HCT116 (cell line): ENCODE measurements at regions not wholly inside any gene's neighbourhood (a gene's known extent, or its start where the extent isn't known, plus 50 kb on each side); places are given as distances from the start of the nearest gene placed in this dataset.

ENCODE experiments used
- ATAC-seq: fragments of 200-7000 bp; cut with Tn5 transposase; 2 replicates; pipeline ENCODE4 v1.9.1; 2020; ENCODE audit warnings: mild to moderate bottlenecking, moderate library complexity
- BruUV-seq: library from RNA; stranded (reverse); fragments of 400-500 nt; replicated peaks from 2 replicates; lab custom pipeline; 2021; lab: Mats Ljungman, UMichigan
- CTCF ChIA-PET: fragments of 300-600 bp; sonication (Branson Sonifier 250); formaldehyde crosslinking; loops from one replicate; lab custom pipeline; 2021; ENCODE audit warnings: antibody characterized with exemption; lab: Charles Lee
- POLR2A ChIA-PET: fragments of 300-600, 350-600 bp; sonication (Branson Sonifier 250); formaldehyde crosslinking; loops from one replicate; lab custom pipeline; 2021; ENCODE audit warnings: antibody characterized with exemption; lab: Charles Lee
- RAD21 ChIA-PET, 2 experiments: fragments of 300-600 bp; sonication (Branson Sonifier 250); formaldehyde crosslinking; loops; one replicate each; lab custom pipeline; 2023; ENCODE audit warnings: low total read pairs in 2 of 2; ENCODE audit not compliant: uncharacterized antibody in 2 of 2, unreplicated experiment in 2 of 2, low non-redundant PET in 1 of 2; lab: Charles Lee
- DNase-seq: peaks from one replicate; pipeline ENCODE4 v3.0.0-alpha.2; 2010; ENCODE audit warnings: low read depth, low spot score
- H2AFZ ChIP-seq: fragments of 200-600 bp; shearing (Covaris generic), sonication (generic); 2 replicates; pipeline ENCODE4 v1.6.1; 2017; ENCODE audit warnings: low read depth, mixed run types, mixed read lengths, antibody characterized with exemption, low read length; ENCODE audit not compliant: poor library complexity, severe bottlenecking
- H3K27ac ChIP-seq: 2 replicates; pipeline ENCODE4 v1.5.1; 2012; ENCODE audit warnings: low read depth, low read length
- H3K27me3 ChIP-seq: fragments of 200-600 bp; sonication (generic); 2 replicates; pipeline ENCODE4 v1.6.1; 2016; ENCODE audit warnings: mixed run types, low read length, mixed read lengths; ENCODE audit not compliant: insufficient read depth
- H3K36me3 ChIP-seq, 2 experiments: fragments of 200-500 bp in 1 of 2; fragments of 200-600 bp in 1 of 2; sonication (Bioruptor generic) in 1 of 2; sonication (generic) in 1 of 2; 2 replicates each; pipeline versions ENCODE4 v1.5.1 to v1.6.1; 2014 to 2016; ENCODE audit warnings: low read length in 2 of 2, inconsistent platforms in 1 of 2, mixed read lengths in 1 of 2, mixed run types in 1 of 2; ENCODE audit not compliant: insufficient read depth in 2 of 2, control insufficient read depth in 1 of 2
- H3K4me1 ChIP-seq, 2 experiments: fragments of 200-600 bp in 1 of 2; sonication (generic) in 1 of 2; 2 replicates each; pipeline versions ENCODE4 v1.5.1 to v1.6.1; 2012 to 2017; ENCODE audit warnings: low read length in 2 of 2, inconsistent platforms in 1 of 2, mild to moderate bottlenecking in 1 of 2, mixed read lengths in 1 of 2, mixed run types in 1 of 2, moderate library complexity in 1 of 2; ENCODE audit not compliant: insufficient read depth in 2 of 2, control insufficient read depth in 1 of 2
- H3K4me2 ChIP-seq: fragments of 200-600 bp; sonication (generic); 2 replicates; pipeline ENCODE4 v1.6.1; 2017; ENCODE audit warnings: mixed run types, low read length, mixed read lengths
- H3K4me3 ChIP-seq, 2 experiments: fragments of 200-600 bp in 1 of 2; sonication (generic) in 1 of 2; replicated peaks in 1 of 2; 2 replicates each; pipeline ENCODE4 v1.5.1; 2011 to 2016; ENCODE audit warnings: low read length in 2 of 2, control low read depth in 1 of 2, low read depth in 1 of 2, mild to moderate bottlenecking in 1 of 2, mixed read lengths in 1 of 2, mixed run types in 1 of 2
- H3K79me2 ChIP-seq: fragments of 200-600 bp; sonication (generic); 2 replicates; pipeline ENCODE4 v1.6.1; 2017; ENCODE audit warnings: mild to moderate bottlenecking, mixed run types, low read length, moderate library complexity, mixed read lengths; ENCODE audit not compliant: insufficient read depth
- H3K9ac ChIP-seq: fragments of 200-600 bp; sonication (generic); 2 replicates; pipeline ENCODE4 v1.6.1; 2016; ENCODE audit warnings: low read length, mixed read lengths
- H3K9me2 ChIP-seq: fragments of 200-600 bp; sonication (generic), shearing (Covaris generic); 2 replicates; pipeline ENCODE4 v1.6.1; 2017; ENCODE audit warnings: mixed run types, mild to moderate bottlenecking, moderate library complexity; ENCODE audit not compliant: insufficient read depth
- H3K9me3 ChIP-seq, 2 experiments: fragments of 200-500 bp in 1 of 2; fragments of 200-600 bp in 1 of 2; sonication (Bioruptor generic) in 1 of 2; sonication (generic) in 1 of 2; 2 replicates each; pipeline ENCODE4 v1.6.1; 2014 to 2017; ENCODE audit warnings: low read length in 2 of 2, mixed read lengths in 2 of 2, inconsistent platforms in 1 of 2, low read depth in 1 of 2, mild to moderate bottlenecking in 1 of 2, mixed run types in 1 of 2, moderate library complexity in 1 of 2; ENCODE audit not compliant: control insufficient read depth in 1 of 2, insufficient read depth in 1 of 2
- H4K20me1 ChIP-seq: fragments of 200-600 bp; sonication (generic), shearing (Covaris generic); 2 replicates; pipeline ENCODE4 v1.6.1; 2017; ENCODE audit warnings: mixed run types, mild to moderate bottlenecking, moderate library complexity; ENCODE audit not compliant: insufficient read depth
- ATF3 ChIP-seq: IDR thresholded peaks from 2 replicates; pipeline ENCODE4 v1.6.1; 2012
- CEBPB ChIP-seq: IDR thresholded peaks from 2 replicates; pipeline ENCODE4 v1.6.1; 2012; ENCODE audit warnings: low read depth
- CTCF ChIP-seq, 3 experiments: fragments of 200-600 bp in 1 of 3; sonication (generic) in 1 of 3; IDR thresholded peaks in 2 of 3; conservative IDR thresholded peaks in 1 of 3; 2 replicates each; pipeline ENCODE4 v1.5.1; 2012 to 2017; ENCODE audit warnings: low read depth in 2 of 3, low read length in 2 of 3, antibody characterized with exemption in 1 of 3, borderline replicate concordance in 1 of 3, control low read depth in 1 of 3, mild to moderate bottlenecking in 1 of 3, mixed read lengths in 1 of 3, mixed run types in 1 of 3, moderate library complexity in 1 of 3; ENCODE audit not compliant: insufficient read depth in 1 of 3
- EZH2 ChIP-seq: fragments of 200-600 bp; sonication (generic); IDR thresholded peaks from 2 replicates; pipeline ENCODE4 v1.6.1; 2017; ENCODE audit warnings: antibody characterized with exemption, mixed run types
- EZH2phosphoT487 ChIP-seq: fragments of 200-600 bp; IDR thresholded peaks from 2 replicates; pipeline ENCODE4 v1.6.1; 2018; ENCODE audit warnings: antibody characterized with exemption, borderline replicate concordance
- FOSL1 ChIP-seq: IDR thresholded peaks from 2 replicates; pipeline ENCODE4 v1.6.1; 2012; ENCODE audit warnings: low read depth
- JUND ChIP-seq: IDR thresholded peaks from 2 replicates; pipeline ENCODE4 v1.6.1; 2012
- MAX ChIP-seq: IDR thresholded peaks from 2 replicates; pipeline ENCODE4 v1.6.1; 2012
- POLR2A ChIP-seq: IDR thresholded peaks from 2 replicates; pipeline ENCODE4 v1.7.0; 2011; ENCODE audit warnings: borderline replicate concordance; ENCODE audit not compliant: insufficient read depth, insufficient read length; ENCODE audit errors: extremely low read depth
- POLR2AphosphoS5 ChIP-seq: IDR thresholded peaks from 2 replicates; pipeline ENCODE4 v1.6.1; 2011; ENCODE audit warnings: mild to moderate bottlenecking, low read depth, low read length, moderate library complexity
- SIN3A ChIP-seq: IDR thresholded peaks from 2 replicates; pipeline ENCODE4 v1.6.1; 2012; ENCODE audit warnings: low read depth
- SP1 ChIP-seq: IDR thresholded peaks from 2 replicates; pipeline ENCODE4 v1.6.1; 2012; ENCODE audit warnings: low read depth
- SRF ChIP-seq: IDR thresholded peaks from 2 replicates; pipeline ENCODE4 v1.6.1; 2012; ENCODE audit warnings: low read depth
- TCF7L2 ChIP-seq: IDR thresholded peaks from 2 replicates; pipeline ENCODE4 v1.7.0; 2011; ENCODE audit warnings: borderline replicate concordance, inconsistent platforms; ENCODE audit not compliant: insufficient read depth, insufficient read length; ENCODE audit errors: extremely low read depth
- YY1 ChIP-seq: IDR thresholded peaks from 2 replicates; pipeline ENCODE4 v1.6.1; 2011; ENCODE audit warnings: low read length, low read depth, moderate library complexity, mild to moderate bottlenecking; ENCODE audit not compliant: insufficient replicate concordance; ENCODE audit errors: extremely low read depth
- ZBTB33 ChIP-seq: IDR thresholded peaks from 2 replicates; pipeline ENCODE4 v1.6.1; 2011; ENCODE audit warnings: mild to moderate bottlenecking, low read length, moderate library complexity; ENCODE audit not compliant: insufficient replicate concordance; ENCODE audit errors: extremely low read depth
- ZNF274 ChIP-seq: fragments of 200-500 bp; sonication (Bioruptor generic); IDR thresholded peaks from 2 replicates; pipeline ENCODE4 v1.6.1; 2014; ENCODE audit warnings: mild to moderate bottlenecking, low read depth, low read length, inconsistent platforms
- intact Hi-C: fragments of 100-400 bp; cut with micrococcal nuclease; formaldehyde crosslinking; loops from 2 replicates; pipeline ENCODE4 v1.10.0; 2022
- TF ChIP-seq, protein P1 (sequence below): IDR thresholded peaks from 2 replicates; pipeline ENCODE4 v1.6.1; 2012; ENCODE audit warnings: low read depth

- intact Hi-C loops: no loop called here
Measured at GRCh38 chr7:152541892-152542291, 106.1 kb upstream of the KMT2C start.

More at GRCh38 chr7:152541892-152542291, 106.1 kb upstream of the KMT2C start:
- Histone ChIP-seq H3K4me3 (no peak overlapping the region), H3K9me3 (no peaks in the 10 kb centered on the region), H3K27ac (no peak overlapping the region), H2AFZ (no peak overlapping the region), H3K9me2 (no peaks in the 10 kb centered on the region), H3K9ac (no peak overlapping the region), H3K4me2 (no peak overlapping the region), H3K27me3 (no peaks in the 10 kb centered on the region), H3K36me3 (no peaks in the 10 kb centered on the region)
- RAD21 ChIA-PET: no interaction called here
- CTCF ChIA-PET: no interaction called here
- no TSS peak for BruUV-seq
- DNase-seq: no peak
- TF ChIP-seq TCF7L2 (no peak), YY1 (no peak), CEBPB (no peak), ZNF274 (no peak), SP1 (no peak), POLR2AphosphoS5 (no peak), ZBTB33 (no peak), CTCF (IDR thresholded peaks at IDR 0.05 in 2 of 3, conservative IDR thresholded peaks at IDR 0.05 in 1 of 3; ENCODE audit: borderline replicate concordance in 1 of 3, insufficient read depth in 1 of 3, low read depth in 2 of 3, low read length in 2 of 3) (no peak), FOSL1 (no peak), JUND (no peak), SRF (no peak), EZH2phosphoT487 (no peak), SIN3A (no peak), POLR2A (no peak), EZH2 (no peak), ATF3 (no peak), MAX (no peak)
- TF ChIP-seq, protein P1, sequence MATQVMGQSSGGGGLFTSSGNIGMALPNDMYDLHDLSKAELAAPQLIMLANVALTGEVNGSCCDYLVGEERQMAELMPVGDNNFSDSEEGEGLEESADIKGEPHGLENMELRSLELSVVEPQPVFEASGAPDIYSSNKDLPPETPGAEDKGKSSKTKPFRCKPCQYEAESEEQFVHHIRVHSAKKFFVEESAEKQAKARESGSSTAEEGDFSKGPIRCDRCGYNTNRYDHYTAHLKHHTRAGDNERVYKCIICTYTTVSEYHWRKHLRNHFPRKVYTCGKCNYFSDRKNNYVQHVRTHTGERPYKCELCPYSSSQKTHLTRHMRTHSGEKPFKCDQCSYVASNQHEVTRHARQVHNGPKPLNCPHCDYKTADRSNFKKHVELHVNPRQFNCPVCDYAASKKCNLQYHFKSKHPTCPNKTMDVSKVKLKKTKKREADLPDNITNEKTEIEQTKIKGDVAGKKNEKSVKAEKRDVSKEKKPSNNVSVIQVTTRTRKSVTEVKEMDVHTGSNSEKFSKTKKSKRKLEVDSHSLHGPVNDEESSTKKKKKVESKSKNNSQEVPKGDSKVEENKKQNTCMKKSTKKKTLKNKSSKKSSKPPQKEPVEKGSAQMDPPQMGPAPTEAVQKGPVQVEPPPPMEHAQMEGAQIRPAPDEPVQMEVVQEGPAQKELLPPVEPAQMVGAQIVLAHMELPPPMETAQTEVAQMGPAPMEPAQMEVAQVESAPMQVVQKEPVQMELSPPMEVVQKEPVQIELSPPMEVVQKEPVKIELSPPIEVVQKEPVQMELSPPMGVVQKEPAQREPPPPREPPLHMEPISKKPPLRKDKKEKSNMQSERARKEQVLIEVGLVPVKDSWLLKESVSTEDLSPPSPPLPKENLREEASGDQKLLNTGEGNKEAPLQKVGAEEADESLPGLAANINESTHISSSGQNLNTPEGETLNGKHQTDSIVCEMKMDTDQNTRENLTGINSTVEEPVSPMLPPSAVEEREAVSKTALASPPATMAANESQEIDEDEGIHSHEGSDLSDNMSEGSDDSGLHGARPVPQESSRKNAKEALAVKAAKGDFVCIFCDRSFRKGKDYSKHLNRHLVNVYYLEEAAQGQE: no peak
- TF ChIP-seq, all 23 proteins: peak for 0
- no peaks in the 10 kb centered on the region for H3K79me2 ChIP-seq
- H4K20me1 ChIP-seq: no peaks in the 10 kb centered on the region
- no peaks in the 10 kb centered on the region for H3K4me1 ChIP-seq
- POLR2A ChIA-PET: no interaction called here
- no peak for ATAC-seq
